ENCODE measurements at regions not wholly inside any gene's neighbourhood (a gene's known extent, or its start where the extent isn't known, plus 50 kb on each side); places are given as distances from the start of the nearest gene placed in this dataset.

DNA sequence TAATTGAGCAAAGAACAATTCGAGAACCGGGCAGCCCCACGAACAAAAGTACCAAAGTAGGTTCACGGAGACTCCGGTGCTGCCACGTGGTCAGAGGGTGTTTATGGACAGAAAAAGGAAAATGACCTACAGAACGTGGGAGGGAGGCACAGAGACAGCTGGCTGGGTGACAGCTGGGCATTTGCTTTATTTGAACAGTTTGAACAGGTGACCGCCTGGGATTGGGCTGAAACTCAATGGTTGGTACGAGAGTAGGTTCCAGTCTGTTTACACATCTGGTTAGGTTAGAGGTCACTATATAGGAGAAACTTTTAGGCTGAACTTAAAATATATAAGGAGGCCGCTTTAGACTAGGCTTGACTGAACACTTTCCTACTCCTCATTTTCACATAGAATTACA, 50.6 kb upstream of the CELF2 start:
- DNase-seq (ENCODE audit: low read depth, low spot score) (no peak), FAIRE-seq (no peak), ATAC-seq (no peak)
- Histone ChIP-seq H3K9me3 (replicated peaks; ENCODE audit: control insufficient read depth, insufficient read depth, low read length) (no peaks in the 10 kb centered on the region), H3K27ac (ENCODE audit: control insufficient read depth, insufficient read depth) (no peak overlapping the region), H3K9ac (ENCODE audit: control insufficient read depth, insufficient read depth, low read length) (no peak overlapping the region), H3K79me2 (ENCODE audit: control insufficient read depth, insufficient read depth, low read length) (no peaks in the 10 kb centered on the region), H2AFZ (ENCODE audit: control insufficient read depth, low read depth, low read length) (no peak overlapping the region), H4K20me1 (ENCODE audit: control insufficient read depth, insufficient read depth) (no peaks in the 10 kb centered on the region), H3K4me2 (ENCODE audit: control insufficient read depth, insufficient read depth) (no peak overlapping the region), H3K36me3 (ENCODE audit: control insufficient read depth in 2 of 2, insufficient read depth in 2 of 2, low read length in 1 of 2) (no peaks in the 10 kb centered on the region), H3K27me3 (replicated peaks in 1 of 2; ENCODE audit: control insufficient read depth in 2 of 2, insufficient read depth in 2 of 2, low read length in 1 of 2) (no peaks in the 10 kb centered on the region; a peak in 2 of 4 replicates), H3K4me3 (no peak overlapping the region), H3K4me1 (ENCODE audit: control insufficient read depth, insufficient read depth, low read length) (no peaks in the 10 kb centered on the region)
- intact Hi-C loops (cut with micrococcal nuclease; ENCODE audit: unreplicated experiment) (no loop called here), in situ Hi-C loops (cut with MboI) (no loop called here)
- ChIA-PET RAD21 (ENCODE audit: unreplicated experiment) (no interaction called here), SMC1A (ENCODE audit: uncharacterized antibody, unreplicated experiment) (no interaction called here), POLR2A (no interaction called here), CTCF (no interaction called here)
- no TSS peak for BruUV-seq (replicated peaks)
- TF ChIP-seq ETV6 (conservative IDR thresholded peaks at IDR 0.05 in 1 of 2, IDR thresholded peaks at IDR 0.05 in 1 of 2; ENCODE audit: borderline replicate concordance in 1 of 2, low read depth in 1 of 2), result no peak
- TF ChIP-seq TBL1XR1 (IDR thresholded peaks at IDR 0.05; ENCODE audit: low read depth, low read length), result no peak
- TF ChIP-seq MEF2A (IDR thresholded peaks at IDR 0.05; ENCODE audit: insufficient read depth, low read depth, low read length), result no peak
- TF ChIP-seq MTA2 (IDR thresholded peaks at IDR 0.05; ENCODE audit: low read depth), result no peak
- no peak for TF ChIP-seq PKNOX1 (IDR thresholded peaks at IDR 0.05)
- no peak for TF ChIP-seq BCLAF1 (IDR thresholded peaks at IDR 0.05)
- no peak for TF ChIP-seq ATF2 (IDR thresholded peaks at IDR 0.05; ENCODE audit: low read length)
- TF ChIP-seq ZNF384 (IDR thresholded peaks at IDR 0.05; ENCODE audit: borderline replicate concordance, low read depth, low read length), result no peak
- TF ChIP-seq, protein P1, sequence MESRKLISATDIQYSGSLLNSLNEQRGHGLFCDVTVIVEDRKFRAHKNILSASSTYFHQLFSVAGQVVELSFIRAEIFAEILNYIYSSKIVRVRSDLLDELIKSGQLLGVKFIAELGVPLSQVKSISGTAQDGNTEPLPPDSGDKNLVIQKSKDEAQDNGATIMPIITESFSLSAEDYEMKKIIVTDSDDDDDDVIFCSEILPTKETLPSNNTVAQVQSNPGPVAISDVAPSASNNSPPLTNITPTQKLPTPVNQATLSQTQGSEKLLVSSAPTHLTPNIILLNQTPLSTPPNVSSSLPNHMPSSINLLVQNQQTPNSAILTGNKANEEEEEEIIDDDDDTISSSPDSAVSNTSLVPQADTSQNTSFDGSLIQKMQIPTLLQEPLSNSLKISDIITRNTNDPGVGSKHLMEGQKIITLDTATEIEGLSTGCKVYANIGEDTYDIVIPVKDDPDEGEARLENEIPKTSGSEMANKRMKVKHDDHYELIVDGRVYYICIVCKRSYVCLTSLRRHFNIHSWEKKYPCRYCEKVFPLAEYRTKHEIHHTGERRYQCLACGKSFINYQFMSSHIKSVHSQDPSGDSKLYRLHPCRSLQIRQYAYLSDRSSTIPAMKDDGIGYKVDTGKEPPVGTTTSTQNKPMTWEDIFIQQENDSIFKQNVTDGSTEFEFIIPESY (IDR thresholded peaks at IDR 0.05), result no peak
- TF ChIP-seq RELA (IDR thresholded peaks at IDR 0.05; ENCODE audit: borderline replicate concordance, partially characterized antibody), result no peak
- no peak for TF ChIP-seq FOXK2 (IDR thresholded peaks at IDR 0.05)
- 32% methylated on average over 10 of the region's 10 CpGs for WGBS (ENCODE audit: insufficient coverage, insufficient replicate concordance, low lambda C conversion rate, missing lambda C conversion rate)
